AG04449 (cell line): ENCODE measurements at regions not wholly inside any gene's neighbourhood (a gene's known extent, or its start where the extent isn't known, plus 50 kb on each side); places are given as distances from the start of the nearest gene placed in this dataset.

ENCODE experiments used
- CTCF ChIA-PET: fragments of 350-600 bp; formaldehyde crosslinking; extraction: SDS; loops from one replicate; lab custom pipeline; 2021; ENCODE audit warnings: antibody characterized with exemption; lab: Yijun Ruan, JAX
- POLR2A ChIA-PET: fragments of 400-600, 350-600 bp; formaldehyde crosslinking; extraction: SDS; loops from one replicate; lab custom pipeline; 2020; ENCODE audit warnings: antibody characterized with exemption, inconsistent platforms; lab: Yijun Ruan, JAX
- DNase-seq: peaks from one replicate; pipeline ENCODE4 v3.0.0-alpha.2; 2010; ENCODE audit warnings: low read depth, low spot score
- H3K4me3 ChIP-seq: 2 replicates; pipeline ENCODE4 v1.5.1; 2011; ENCODE audit warnings: low read depth, mild to moderate bottlenecking, control low read depth, low read length
- TF ChIP-seq, protein P1 (sequence below): IDR thresholded peaks from one replicate; pipeline ENCODE4 v1.5.1; 2011; ENCODE audit warnings: mild to moderate bottlenecking, moderate library complexity, low read length, control low read depth, inconsistent platforms; ENCODE audit not compliant: insufficient read depth; ENCODE audit errors: missing control alignments

DNA sequence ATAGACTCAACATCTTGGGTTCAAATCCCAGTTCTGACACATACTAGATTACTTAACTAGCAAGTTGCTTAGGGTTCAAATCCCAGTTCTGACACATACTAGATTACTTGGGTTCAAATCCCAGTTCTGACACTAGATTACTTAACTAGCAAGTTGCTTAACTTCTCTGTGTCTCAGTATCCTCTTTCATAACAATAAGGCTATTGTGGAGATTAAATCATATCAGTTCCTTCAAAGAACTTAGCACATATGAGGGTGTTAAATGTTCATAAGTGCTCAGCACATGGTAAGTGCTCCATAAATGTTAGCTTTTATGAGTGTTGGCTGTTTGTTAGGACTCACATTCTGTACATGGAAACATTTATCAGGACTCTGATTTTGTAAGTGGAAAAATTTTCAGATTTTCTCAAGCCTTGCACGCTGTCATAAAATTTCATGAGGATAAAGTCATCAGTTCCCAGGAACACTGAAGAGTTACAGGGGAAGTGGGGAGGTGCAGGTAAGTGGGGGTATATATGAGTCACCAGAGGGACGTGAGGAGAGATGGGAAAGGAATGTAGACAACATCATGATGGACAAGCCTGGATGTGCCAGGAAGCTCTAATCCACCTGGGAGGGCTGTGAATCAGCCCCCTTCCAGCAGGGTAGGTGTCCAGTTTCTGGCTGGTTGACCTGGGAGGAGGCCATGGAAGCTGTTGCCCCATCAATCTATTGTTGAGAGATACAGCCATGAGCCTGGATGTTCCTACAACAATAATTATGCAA lies 532.2 kb upstream of the WWC1 start:
- TF ChIP-seq, protein P1, sequence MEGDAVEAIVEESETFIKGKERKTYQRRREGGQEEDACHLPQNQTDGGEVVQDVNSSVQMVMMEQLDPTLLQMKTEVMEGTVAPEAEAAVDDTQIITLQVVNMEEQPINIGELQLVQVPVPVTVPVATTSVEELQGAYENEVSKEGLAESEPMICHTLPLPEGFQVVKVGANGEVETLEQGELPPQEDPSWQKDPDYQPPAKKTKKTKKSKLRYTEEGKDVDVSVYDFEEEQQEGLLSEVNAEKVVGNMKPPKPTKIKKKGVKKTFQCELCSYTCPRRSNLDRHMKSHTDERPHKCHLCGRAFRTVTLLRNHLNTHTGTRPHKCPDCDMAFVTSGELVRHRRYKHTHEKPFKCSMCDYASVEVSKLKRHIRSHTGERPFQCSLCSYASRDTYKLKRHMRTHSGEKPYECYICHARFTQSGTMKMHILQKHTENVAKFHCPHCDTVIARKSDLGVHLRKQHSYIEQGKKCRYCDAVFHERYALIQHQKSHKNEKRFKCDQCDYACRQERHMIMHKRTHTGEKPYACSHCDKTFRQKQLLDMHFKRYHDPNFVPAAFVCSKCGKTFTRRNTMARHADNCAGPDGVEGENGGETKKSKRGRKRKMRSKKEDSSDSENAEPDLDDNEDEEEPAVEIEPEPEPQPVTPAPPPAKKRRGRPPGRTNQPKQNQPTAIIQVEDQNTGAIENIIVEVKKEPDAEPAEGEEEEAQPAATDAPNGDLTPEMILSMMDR: no peak
- CTCF ChIA-PET: interaction anchor here (0.7 to 2.0 kb wide), 4 partner anchors 9 to 38 kb away, joined by 3 to 7 read pairs (median 3); no protein-coding TSS in a partner anchor

DNA sequence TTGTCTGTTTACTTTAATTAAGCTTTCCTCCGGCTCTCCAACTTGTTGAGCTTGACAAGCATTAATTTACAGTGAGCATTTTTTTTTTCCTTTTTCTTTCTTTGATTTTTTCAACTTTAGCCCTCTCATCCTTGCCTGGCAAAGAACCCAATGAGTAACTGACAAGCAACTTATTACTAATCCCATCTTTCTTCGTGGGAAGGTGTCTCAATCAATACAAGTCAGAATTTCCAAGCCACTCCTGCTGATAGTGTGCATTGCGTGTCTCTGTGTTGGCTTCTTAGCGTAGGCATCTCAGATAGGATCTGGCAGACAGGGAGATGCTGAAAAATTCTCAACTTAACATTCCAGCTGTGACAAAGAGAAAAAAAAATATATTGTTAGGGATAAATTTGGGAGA lies 527.7 kb upstream of the WWC1 start:
- peak; percentile 67 for DNase-seq
- CTCF ChIA-PET: interaction anchor here (0.7 to 1.6 kb wide), 5 partner anchors 7 to 456 kb away, joined by 3 to 4 read pairs (median 3); no protein-coding TSS in a partner anchor
- TF ChIP-seq, protein P1: no peak
- POLR2A ChIA-PET: interaction anchor here (0.7 to 0.8 kb wide), 2 partner anchors 34 to 124 kb away, joined by 3 read pairs; no protein-coding TSS in a partner anchor
- H3K4me3 ChIP-seq: no peak overlapping the region

More for the DNA sequence above, 532.2 kb upstream of the WWC1 start:
- POLR2A ChIA-PET: interaction anchor here (1.3 kb wide), 1 partner anchor 8 kb away, joined by 3 read pairs; no protein-coding TSS in a partner anchor
- DNase-seq: peak; percentile 52
- H3K4me3 ChIP-seq: no peak overlapping the region

DNA sequence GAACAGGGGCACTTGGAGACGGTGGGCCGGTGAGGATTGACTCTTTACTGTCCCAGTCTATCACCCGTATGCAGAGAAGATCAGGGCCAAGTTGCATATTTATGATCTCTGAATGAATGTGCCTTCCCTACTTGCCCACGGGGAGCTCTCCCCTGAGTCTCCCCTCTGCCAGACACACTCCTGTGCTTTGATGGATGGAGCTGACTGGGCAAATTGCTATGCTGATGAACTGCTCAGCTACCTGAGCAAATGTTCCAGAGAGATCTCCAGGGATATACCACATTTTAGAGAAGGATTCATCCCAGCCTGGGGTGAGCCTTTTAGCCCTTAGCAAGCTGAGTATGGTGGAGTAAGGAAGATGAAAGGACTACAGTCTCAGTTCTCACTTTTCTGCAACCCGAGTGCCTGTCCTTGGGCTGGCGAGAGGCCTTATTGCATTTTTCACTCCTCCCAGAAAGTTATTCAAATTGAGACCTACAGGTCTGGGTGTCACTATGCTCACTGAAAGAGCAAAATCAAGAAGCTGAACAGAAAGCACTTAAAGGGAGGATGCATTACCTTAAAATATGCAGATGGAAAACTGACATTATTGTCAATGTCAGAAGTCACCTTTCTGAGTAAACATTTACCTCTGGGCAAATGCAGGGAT lies 526.7 kb upstream of the WWC1 start:
- no peak overlapping the region for H3K4me3 ChIP-seq
- ChIA-PET POLR2A (interaction anchor here (0.5 to 1.3 kb wide), 2 partner anchors 10 to 131 kb away, joined by 3 read pairs; no protein-coding TSS in a partner anchor), CTCF (interaction anchor here (1.0 to 1.2 kb wide), 2 partner anchors 9 to 19 kb away, joined by 3 to 4 read pairs; no protein-coding TSS in a partner anchor)
- DNase-seq: no peak
- TF ChIP-seq, protein P1: no peak

DNA sequence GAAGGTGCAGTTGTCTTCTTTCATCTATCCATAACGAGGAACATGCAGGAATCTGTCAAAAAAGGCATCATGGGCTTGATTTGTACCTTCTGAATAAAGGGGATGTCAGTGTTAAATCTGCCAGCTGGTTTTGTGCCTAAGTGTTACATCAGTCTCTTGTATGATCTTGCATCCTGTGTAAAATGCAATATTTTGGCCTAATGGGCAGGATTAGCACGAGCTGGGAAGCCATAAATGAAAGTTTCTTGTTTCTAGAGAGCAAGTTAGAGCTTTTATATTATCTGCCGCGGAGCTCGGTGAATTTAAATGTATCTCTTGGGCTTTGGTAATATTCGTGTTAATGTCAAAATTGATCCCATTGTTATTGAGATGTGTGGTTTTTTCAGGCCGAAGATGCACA lies 526.1 kb upstream of the WWC1 start:
- POLR2A ChIA-PET: interaction anchor here (1.3 kb wide), 1 partner anchor 11 kb away, joined by 3 read pairs; no protein-coding TSS in a partner anchor
- DNase-seq: no peak
- no peak overlapping the region for H3K4me3 ChIP-seq
- CTCF ChIA-PET: interaction anchor here (1.0 to 1.2 kb wide), 2 partner anchors 10 to 19 kb away, joined by 3 to 4 read pairs; no protein-coding TSS in a partner anchor
- TF ChIP-seq, protein P1: no peak

DNA sequence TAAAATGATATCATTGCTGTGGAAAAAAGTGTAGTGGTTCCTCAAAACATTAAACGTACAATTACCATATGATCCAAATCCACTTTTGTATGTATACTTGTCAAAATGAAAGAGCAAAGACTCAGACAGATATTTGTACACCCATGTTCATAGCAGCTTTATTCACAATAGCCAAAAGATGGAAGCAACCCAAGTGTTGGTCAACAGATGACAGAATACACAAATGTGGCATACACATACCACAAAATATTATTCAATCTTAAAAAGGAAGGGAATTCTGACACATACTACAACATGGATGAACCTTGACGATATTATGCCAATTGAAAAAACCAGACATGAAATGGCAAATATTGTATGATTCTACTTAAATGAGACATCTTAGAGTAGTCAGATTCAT lies 524.5 kb upstream of the WWC1 start:
- POLR2A ChIA-PET: interaction anchor here (0.7 kb wide), 1 partner anchor 190 kb away, joined by 3 read pairs; no protein-coding TSS in a partner anchor
- no peak for DNase-seq
- no peak overlapping the region for H3K4me3 ChIP-seq
- CTCF ChIA-PET: interaction anchor here (1.2 kb wide), 1 partner anchor 45 kb away, joined by 3 read pairs; no protein-coding TSS in a partner anchor
- TF ChIP-seq, protein P1: no peak
